C4-2B (cell line): ENCODE measurements at regions not wholly inside any gene's neighbourhood (a gene's known extent, or its start where the extent isn't known, plus 50 kb on each side); places are given as distances from the start of the nearest gene placed in this dataset.

Experiments used
- CTCF ChIP-seq: fragments of 450-650 bp; conservative IDR thresholded peaks from 2 replicates; pipeline ENCODE4 v1.5.1; 2017; ENCODE audit warnings: mild to moderate bottlenecking
- ZFX ChIP-seq: fragments of 450-650 bp; IDR thresholded peaks from 2 replicates; pipeline ENCODE4 v1.6.1; 2017

DNA sequence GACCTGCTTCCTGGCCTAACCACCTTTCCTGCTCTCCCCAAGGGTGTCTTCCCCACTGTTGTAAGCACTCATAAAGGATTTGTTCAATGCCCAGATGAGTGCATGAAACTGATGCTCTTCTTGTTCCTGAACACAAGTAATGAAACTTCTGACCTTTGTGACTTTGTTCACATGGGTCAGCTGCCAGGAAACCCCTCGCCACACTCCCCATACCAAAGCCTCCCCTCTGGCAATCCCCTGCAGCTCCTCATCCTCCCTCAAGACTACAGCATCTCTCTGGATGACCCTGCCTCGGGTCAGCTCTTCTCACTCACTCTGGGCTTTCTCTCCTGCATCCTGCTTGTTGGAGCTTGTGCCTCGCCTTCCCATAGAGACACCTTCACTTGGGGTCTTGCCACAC lies 72.2 kb upstream of the SPTLC1 start:
- no peak for TF ChIP-seq CTCF
- no peak for TF ChIP-seq ZFX
